GM12875 (cell line): ENCODE measurements at regions not wholly inside any gene's neighbourhood (a gene's known extent, or its start where the extent isn't known, plus 50 kb on each side); places are given as distances from the start of the nearest gene placed in this dataset.

Source experiments
- H3K4me3 ChIP-seq: one replicate; pipeline ENCODE4 v1.5.1; 2011; ENCODE audit warnings: low read depth, low read length, control low read depth
- TF ChIP-seq, protein P1 (sequence below): IDR thresholded peaks from 2 replicates; pipeline ENCODE4 v1.5.1; 2011; ENCODE audit warnings: low read depth, mild to moderate bottlenecking, control low read depth, inconsistent platforms, low read length, moderate library complexity, borderline replicate concordance; ENCODE audit not compliant: insufficient read depth

DNA sequence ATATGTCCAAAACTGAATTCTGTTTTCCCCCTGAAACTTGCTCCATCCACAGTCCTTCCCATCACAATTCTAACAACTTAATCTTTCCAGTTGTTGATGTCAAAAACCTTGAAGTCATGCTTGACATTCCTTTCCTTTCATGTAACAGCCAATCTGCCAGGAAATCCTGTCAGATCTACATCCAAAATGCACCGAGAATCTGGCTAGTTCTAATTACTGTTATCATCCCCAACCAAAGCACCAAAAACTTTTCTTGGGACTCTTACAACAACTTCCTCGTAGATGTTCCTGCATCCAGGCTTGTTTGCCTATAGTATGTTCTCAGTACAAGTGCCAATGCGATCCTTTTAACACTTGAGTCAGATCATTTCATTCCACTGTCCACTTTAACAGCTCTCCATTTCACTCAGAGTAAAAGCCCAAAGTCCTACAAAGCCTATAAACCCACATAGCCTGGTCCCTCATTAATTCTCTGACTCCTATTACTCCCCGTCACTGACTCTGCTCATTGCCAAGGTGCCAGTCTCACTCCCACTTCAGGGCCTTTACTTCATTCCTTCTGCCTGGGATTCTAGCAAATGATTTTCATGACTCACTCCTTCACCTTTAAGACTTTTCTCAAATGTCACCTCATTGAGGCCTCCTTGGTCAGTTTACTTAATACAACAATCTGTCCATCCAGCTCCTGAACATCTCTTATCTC lies 493.2 kb upstream of the NFIA start:
- H3K4me3 ChIP-seq, result no peak overlapping the region
- TF ChIP-seq, protein P1, sequence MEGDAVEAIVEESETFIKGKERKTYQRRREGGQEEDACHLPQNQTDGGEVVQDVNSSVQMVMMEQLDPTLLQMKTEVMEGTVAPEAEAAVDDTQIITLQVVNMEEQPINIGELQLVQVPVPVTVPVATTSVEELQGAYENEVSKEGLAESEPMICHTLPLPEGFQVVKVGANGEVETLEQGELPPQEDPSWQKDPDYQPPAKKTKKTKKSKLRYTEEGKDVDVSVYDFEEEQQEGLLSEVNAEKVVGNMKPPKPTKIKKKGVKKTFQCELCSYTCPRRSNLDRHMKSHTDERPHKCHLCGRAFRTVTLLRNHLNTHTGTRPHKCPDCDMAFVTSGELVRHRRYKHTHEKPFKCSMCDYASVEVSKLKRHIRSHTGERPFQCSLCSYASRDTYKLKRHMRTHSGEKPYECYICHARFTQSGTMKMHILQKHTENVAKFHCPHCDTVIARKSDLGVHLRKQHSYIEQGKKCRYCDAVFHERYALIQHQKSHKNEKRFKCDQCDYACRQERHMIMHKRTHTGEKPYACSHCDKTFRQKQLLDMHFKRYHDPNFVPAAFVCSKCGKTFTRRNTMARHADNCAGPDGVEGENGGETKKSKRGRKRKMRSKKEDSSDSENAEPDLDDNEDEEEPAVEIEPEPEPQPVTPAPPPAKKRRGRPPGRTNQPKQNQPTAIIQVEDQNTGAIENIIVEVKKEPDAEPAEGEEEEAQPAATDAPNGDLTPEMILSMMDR, result no peak

DNA sequence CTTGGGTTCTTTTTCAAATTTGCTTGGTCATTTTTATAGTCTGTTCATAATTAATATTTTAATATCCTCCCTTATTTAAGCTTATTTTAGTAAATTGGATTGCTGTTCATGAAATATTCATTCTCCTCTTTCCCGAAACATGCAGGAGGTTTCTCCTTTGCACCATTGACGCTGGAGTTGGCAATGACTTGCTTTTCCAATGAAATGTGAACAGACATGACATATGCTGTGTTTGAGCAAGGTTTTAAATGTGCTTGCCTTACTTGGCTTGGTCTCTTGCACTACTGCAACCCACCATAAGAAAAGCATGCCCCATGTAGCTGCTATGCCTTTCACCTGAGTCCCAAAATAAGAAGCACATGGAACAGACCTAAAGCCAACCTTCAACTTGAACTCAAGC lies 498.0 kb upstream of the NFIA start:
- no peak overlapping the region for H3K4me3 ChIP-seq
- TF ChIP-seq, protein P1, result no peak

DNA sequence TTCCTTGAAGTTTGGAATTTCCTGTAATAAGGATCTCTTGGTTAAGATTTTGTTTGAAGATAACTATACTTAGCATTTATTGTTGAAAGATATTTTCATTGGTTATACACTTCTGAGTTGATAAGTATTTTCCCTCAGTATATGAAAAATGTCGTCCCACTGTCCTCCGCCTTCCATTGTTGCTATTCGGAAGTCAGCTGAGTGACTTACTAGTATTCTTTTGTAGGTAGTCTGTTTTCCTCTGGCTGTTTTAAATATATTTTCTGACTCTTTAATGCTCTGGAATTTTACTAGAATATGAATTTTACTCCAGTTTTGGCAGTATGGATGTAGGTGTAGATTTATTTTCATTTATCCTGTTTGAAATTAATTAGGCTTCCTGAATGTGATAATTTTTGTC lies 498.7 kb upstream of the NFIA start:
- TF ChIP-seq, protein P1, result no peak
- no peak overlapping the region for H3K4me3 ChIP-seq

DNA sequence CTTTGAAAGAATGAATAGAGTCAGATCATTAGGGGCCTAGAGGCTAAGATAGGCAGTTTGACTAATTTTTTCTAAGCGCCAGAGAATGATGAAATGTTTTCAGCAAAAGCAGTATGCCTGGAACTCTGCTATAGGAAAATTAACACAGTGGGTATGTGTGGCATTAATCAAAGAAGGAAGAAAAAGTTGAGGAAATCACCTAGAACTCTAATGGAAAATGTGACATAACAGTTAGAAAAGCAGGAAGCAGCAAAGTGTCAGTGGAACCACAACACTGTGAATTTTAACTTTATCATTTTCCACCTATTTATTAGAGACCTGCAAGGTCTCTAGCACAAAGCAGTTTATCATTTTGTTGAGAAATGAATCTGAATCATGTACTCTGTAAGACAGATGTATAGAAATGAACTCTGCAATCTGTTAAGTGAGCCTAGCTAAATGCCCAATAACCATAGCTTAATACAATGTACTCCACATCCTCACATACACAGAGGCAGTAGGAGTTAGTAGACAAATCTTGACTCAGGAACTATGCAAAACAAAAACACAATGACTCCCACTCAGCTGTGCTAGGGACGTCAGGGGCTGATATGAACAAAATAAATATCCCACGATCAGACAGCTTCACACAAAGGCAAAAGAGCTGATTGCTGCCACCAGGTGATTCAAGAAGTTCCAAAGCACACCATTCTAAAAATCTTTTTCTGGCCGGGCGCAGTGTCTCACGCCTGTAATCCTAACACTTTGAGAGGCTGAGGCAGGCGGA lies 500.7 kb upstream of the NFIA start:
- no peak overlapping the region for H3K4me3 ChIP-seq
- TF ChIP-seq, protein P1, result no peak

DNA sequence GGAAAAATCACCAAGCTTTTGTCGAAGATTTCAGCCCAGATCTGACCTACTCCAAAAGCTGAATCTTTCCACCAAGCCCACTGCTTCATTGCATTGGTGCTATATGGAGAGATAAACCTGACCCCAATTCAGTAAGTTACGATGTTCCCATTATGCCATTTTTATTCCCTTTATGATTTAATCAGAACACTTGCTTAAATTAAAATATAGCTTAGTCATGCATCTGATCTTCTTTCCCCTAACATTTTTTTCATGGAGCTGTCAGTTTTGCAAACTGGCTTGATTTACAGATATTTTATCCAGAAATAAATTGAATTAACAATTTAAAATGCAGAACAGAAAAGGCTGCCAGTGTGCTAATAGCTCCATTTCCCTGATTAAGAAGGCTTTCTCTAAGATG lies 503.5 kb upstream of the C1orf87 start:
- TF ChIP-seq, protein P1, result no peak
- no peak overlapping the region for H3K4me3 ChIP-seq

DNA sequence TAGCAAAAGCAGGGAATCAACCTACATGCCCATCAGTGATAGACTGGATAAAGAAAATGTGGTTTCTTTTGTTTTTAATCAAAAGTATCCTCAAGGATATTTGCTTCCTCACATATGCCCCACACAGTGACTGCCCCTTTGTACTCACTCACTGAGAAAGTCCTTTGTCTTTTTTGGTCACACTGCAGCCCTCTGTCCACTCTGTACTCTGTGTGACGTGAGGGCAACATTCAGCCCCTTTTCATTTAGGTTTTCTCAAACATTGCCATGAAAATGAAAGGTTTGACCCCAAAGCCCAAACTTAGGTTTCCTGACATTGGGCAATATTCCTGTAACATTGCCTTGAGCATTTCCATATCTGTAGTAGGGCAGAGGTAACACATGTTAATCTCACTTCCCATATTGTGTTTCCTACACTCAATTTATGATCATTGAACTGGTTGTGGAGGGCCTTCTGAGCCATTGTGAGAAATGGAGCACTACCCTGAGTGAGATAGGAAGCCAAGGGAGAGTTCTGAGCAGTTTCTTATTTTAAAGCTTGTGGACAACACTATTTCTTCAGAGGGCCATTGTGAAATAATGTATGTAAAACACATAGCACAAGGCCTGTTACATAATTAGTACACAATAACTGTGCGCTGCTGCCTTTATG lies 501.9 kb upstream of the C1orf87 start:
- no peak overlapping the region for H3K4me3 ChIP-seq
- TF ChIP-seq, protein P1, result no peak
